Tibial nerve (tissue), 4 donors: ENCODE measurements at regions not wholly inside any gene's neighbourhood (a gene's known extent, or its start where the extent isn't known, plus 50 kb on each side); places are given as distances from the start of the nearest gene placed in this dataset.

Experiments used
- DNase-seq, 2 donors: peaks; one replicate each; pipeline ENCODE4 v3.0.0-alpha.2; 2019; ENCODE audit warnings: low spot score in 2 of 2
- H3K27ac ChIP-seq, 4 donors: fragments of 200-600 bp; sonication (generic) in 3 of 4; one replicate each; pipeline ENCODE4 v1.5.1; 2017 to 2019; ENCODE audit warnings: mild to moderate bottlenecking in 1 of 4
- H3K27me3 ChIP-seq, 2 donors: fragments of 200-600 bp; sonication (generic) in 1 of 2; one replicate each; pipeline versions ENCODE4 v1.5.1 to v1.6.0; 2017 to 2019
- H3K36me3 ChIP-seq, 3 donors: fragments of 200-600 bp; sonication (generic); one replicate each; pipeline ENCODE4 v1.5.1; 2018 to 2019
- H3K4me1 ChIP-seq, 4 donors: fragments of 200-600 bp; sonication (generic) in 3 of 4; one replicate each; pipeline ENCODE4 v1.5.1; 2017 to 2019
- H3K4me3 ChIP-seq, 4 donors: fragments of 200-600 bp; sonication (generic) in 3 of 4; one replicate each; pipeline ENCODE4 v1.5.1; 2017 to 2019; ENCODE audit warnings: mild to moderate bottlenecking in 1 of 4, moderate library complexity in 1 of 4
- H3K9me3 ChIP-seq, 4 donors: fragments of 200-600 bp; sonication (generic) in 3 of 4; one replicate each; pipeline ENCODE4 v1.5.1; 2017 to 2019
- CTCF ChIP-seq, 5 experiments: fragments of 200-600 bp in 3 of 5; fragments of 450-650 bp in 2 of 5; sonication (generic) in 3 of 5; IDR thresholded peaks; one replicate each; pipeline ENCODE4 v1.5.1; 2016 to 2019; ENCODE audit warnings: antibody characterized with exemption in 5 of 5, mild to moderate bottlenecking in 3 of 5, moderate library complexity in 2 of 5
- EP300 ChIP-seq, 2 donors: sonication (generic); formaldehyde crosslinking; IDR thresholded peaks; one replicate each; pipeline ENCODE4 v1.6.1; 2017; ENCODE audit warnings: antibody characterized with exemption in 2 of 2, mild to moderate bottlenecking in 1 of 2
- POLR2A ChIP-seq, 2 donors: fragments of 450-650 bp; IDR thresholded peaks; one replicate each; pipeline ENCODE4 v1.6.1; 2017; ENCODE audit warnings: antibody characterized with exemption in 2 of 2, mild to moderate bottlenecking in 2 of 2, moderate library complexity in 2 of 2
- WGBS, 2 donors: methylation state at CpG; one replicate each; pipeline ENCODE4 v1.1.5; 2018; 5-methylcytosine and 5-hydroxymethylcytosine counted together

DNA sequence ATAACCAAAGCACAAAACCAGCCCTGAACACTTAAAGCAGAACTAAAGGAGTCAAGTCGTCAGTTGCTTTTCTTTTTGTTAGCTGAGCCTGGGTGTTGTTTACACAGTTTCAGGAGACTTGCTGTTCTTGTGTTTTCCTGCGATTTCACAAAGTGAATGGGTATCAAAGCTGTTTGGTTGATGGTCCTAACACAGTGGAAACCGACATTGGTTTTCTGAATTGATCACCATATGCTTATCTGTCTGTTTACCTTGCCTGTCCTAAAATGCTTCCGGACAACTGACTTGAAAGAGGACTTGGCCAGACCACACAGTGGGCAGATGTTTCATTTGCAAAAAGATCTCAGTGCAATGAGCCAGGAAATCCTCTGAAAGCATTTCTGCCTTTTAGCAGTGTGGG lies 676.4 kb downstream of the PRELID2 start:
- Histone ChIP-seq H3K4me1 (no peaks in the 10 kb centered on the region), H3K9me3 (no peaks in the 10 kb centered on the region), H3K4me3 (no peak overlapping the region), H3K27me3 (no peaks in the 10 kb centered on the region), H3K27ac (no peak overlapping the region), H3K36me3 (no peaks in the 10 kb centered on the region)
- DNase-seq, result no peak
- TF ChIP-seq POLR2A (IDR thresholded peaks at IDR 0.05), result no peak
- TF ChIP-seq CTCF (IDR thresholded peaks at IDR 0.05), result no peak
- no peak for TF ChIP-seq EP300 (IDR thresholded peaks at IDR 0.05)
- WGBS, 2 donors, result 19 to 27% methylated on average over 4 of the region's 4 CpGs

GRCh38 chr5:145157841-145158240 lies 677.3 kb downstream of the PRELID2 start:
- no peak overlapping the region for H3K4me3 ChIP-seq
- H3K9me3 ChIP-seq, result no peaks in the 10 kb centered on the region
- no peak for DNase-seq
- no peaks in the 10 kb centered on the region for H3K36me3 ChIP-seq
- TF ChIP-seq POLR2A (IDR thresholded peaks at IDR 0.05) (no peak), CTCF (IDR thresholded peaks at IDR 0.05) (no peak), EP300 (IDR thresholded peaks at IDR 0.05) (no peak)
- no peaks in the 10 kb centered on the region for H3K27me3 ChIP-seq
- H3K4me1 ChIP-seq, result no peaks in the 10 kb centered on the region
- no peak overlapping the region for H3K27ac ChIP-seq

GRCh38 chr5:145141534-145141933 lies 693.6 kb downstream of the PRELID2 start:
- no peaks in the 10 kb centered on the region for H3K9me3 ChIP-seq
- TF ChIP-seq POLR2A (IDR thresholded peaks at IDR 0.05), result no peak
- TF ChIP-seq CTCF (IDR thresholded peaks at IDR 0.05), result no peak
- TF ChIP-seq EP300 (IDR thresholded peaks at IDR 0.05), result no peak
- no peak for DNase-seq
- H3K4me3 ChIP-seq, result no peak overlapping the region
- no peaks in the 10 kb centered on the region for H3K27me3 ChIP-seq
- H3K27ac ChIP-seq, result no peak overlapping the region
- H3K4me1 ChIP-seq, result no peaks in the 10 kb centered on the region
- 36 to 42% methylated on average over 1 of the region's 1 CpG for WGBS, 2 donors
- H3K36me3 ChIP-seq, result no peaks in the 10 kb centered on the region

- no peaks in the 10 kb centered on the region for H3K36me3 ChIP-seq
- DNase-seq, result no peak
- TF ChIP-seq CTCF (IDR thresholded peaks at IDR 0.05) (no peak), EP300 (IDR thresholded peaks at IDR 0.05) (no peak), POLR2A (IDR thresholded peaks at IDR 0.05) (no peak)
- H3K27me3 ChIP-seq, result no peaks in the 10 kb centered on the region
- no peaks in the 10 kb centered on the region for H3K9me3 ChIP-seq
- no peak overlapping the region for H3K27ac ChIP-seq
- 21 to 34% methylated on average over 3 of the region's 3 CpGs for WGBS, 2 donors
- no peaks in the 10 kb centered on the region for H3K4me1 ChIP-seq
- no peak overlapping the region for H3K4me3 ChIP-seq
These were observed 704.1 kb downstream of the PRELID2 start for GRCh38 chr5:145130996-145131395.

DNA sequence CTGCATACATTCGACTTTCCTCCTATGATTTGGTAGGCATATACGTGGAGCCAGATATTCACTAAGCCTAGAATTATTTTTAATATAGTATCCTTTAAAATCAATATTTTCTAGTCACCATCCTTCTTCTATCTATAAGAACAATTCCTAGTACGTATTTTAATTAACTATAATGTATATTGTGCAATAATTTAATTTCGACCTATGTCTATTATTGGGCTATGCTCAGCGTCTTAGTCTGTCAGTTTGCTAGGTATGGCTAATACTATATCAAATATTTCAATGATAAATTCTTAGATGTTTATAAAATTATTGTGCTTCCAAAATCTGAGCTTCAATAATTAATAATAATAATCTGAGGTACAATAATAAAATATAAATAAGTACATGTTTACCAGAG lies 705.3 kb downstream of the PRELID2 start:
- Histone ChIP-seq H3K36me3 (no peaks in the 10 kb centered on the region), H3K4me3 (no peak overlapping the region), H3K27ac (no peak overlapping the region), H3K9me3 (peaks cover 0 to under 1% (median 0%) of the 10 kb centered on the region in 4 donors), H3K4me1 (no peaks in the 10 kb centered on the region), H3K27me3 (no peaks in the 10 kb centered on the region)
- WGBS, 2 donors, result 94% methylated on average over 5 of the region's 5 CpGs
- no peak for TF ChIP-seq EP300 (IDR thresholded peaks at IDR 0.05)
- no peak for TF ChIP-seq CTCF (IDR thresholded peaks at IDR 0.05)
- TF ChIP-seq POLR2A (IDR thresholded peaks at IDR 0.05), result no peak
- DNase-seq, result no peak
